ENCODE measurements at regions not wholly inside any gene's neighbourhood (a gene's known extent, or its start where the extent isn't known, plus 50 kb on each side); places are given as distances from the start of the nearest gene placed in this dataset.
A peak's percentile ranks its signal among the peaks of the same experiment; 100 is the strongest.
"Not testable (repeated sequence)": the region's sequence is repeated elsewhere in the genome, so short reads cannot be mapped to it uniquely, and the experiment has no call there.

GRCh38 chr1:90864681-90865080 lies 147.6 kb upstream of the BARHL2 start:
- Histone ChIP-seq H3K4me1 (no peaks in the 10 kb centered on the region), H3K9me3 (no peaks in the 10 kb centered on the region), H3K36me3 (no peaks in the 10 kb centered on the region), H3K27ac (no peak overlapping the region), H3K27me3 (no peaks in the 10 kb centered on the region), H3K4me3 (no peak overlapping the region)
- ATAC-seq (no peak), DNase-seq (no peak)
- TF ChIP-seq CTCF (IDR thresholded peaks at IDR 0.05): no peak
- intact Hi-C loops (cut with DNase I): no loop called here

- no peak for TF ChIP-seq CTCF (IDR thresholded peaks at IDR 0.05)
- intact Hi-C loops (cut with DNase I): no loop called here
- no peaks in the 10 kb centered on the region for H3K4me1 ChIP-seq
Observed at GRCh38 chr1:90862782-90863181, 145.7 kb upstream of the BARHL2 start.

GRCh38 chr1:90861421-90861820 lies 144.3 kb upstream of the BARHL2 start:
- ATAC-seq; H3K9me3 ChIP-seq; intact Hi-C loops (cut with DNase I); H3K4me3 ChIP-seq; H3K27me3 ChIP-seq; H3K36me3 ChIP-seq; DNase-seq; H3K4me1 ChIP-seq; H3K27ac ChIP-seq: not testable (repeated sequence)

More at GRCh38 chr1:90862782-90863181, 145.7 kb upstream of the BARHL2 start:
- no peak overlapping the region for H3K4me3 ChIP-seq
- H3K36me3 ChIP-seq: no peaks in the 10 kb centered on the region
- ATAC-seq: no peak
- H3K27me3 ChIP-seq: no peaks in the 10 kb centered on the region
- no peak for DNase-seq
- H3K9me3 ChIP-seq: no peaks in the 10 kb centered on the region
- H3K27ac ChIP-seq: no peak overlapping the region

- DNase-seq (no peak), ATAC-seq (no peak)
- H3K27me3 ChIP-seq: peaks cover 0 to 18% of the 10 kb centered on the region in 2 donors
- H3K27ac ChIP-seq: no peak overlapping the region
- H3K4me3 ChIP-seq: no peak overlapping the region
- no peaks in the 10 kb centered on the region for H3K9me3 ChIP-seq
- intact Hi-C loops (cut with DNase I): no loop called here
- peaks cover 0 to 5% of the 10 kb centered on the region in 2 donors for H3K4me1 ChIP-seq
- no peak for TF ChIP-seq CTCF (IDR thresholded peaks at IDR 0.05)
- no peaks in the 10 kb centered on the region for H3K36me3 ChIP-seq
Observed at GRCh38 chr1:90856463-90857007, 139.4 kb upstream of the BARHL2 start.

- TF ChIP-seq CTCF (IDR thresholded peaks at IDR 0.05): no peak
- ATAC-seq (no peak), DNase-seq (no peak)
- H3K4me3 ChIP-seq: no peak overlapping the region
- intact Hi-C loops (cut with DNase I): no loop called here
- H3K27ac ChIP-seq: no peak overlapping the region
- H3K27me3 ChIP-seq: peaks cover 0 to 39% of the 10 kb centered on the region in 2 donors
- H3K9me3 ChIP-seq: no peaks in the 10 kb centered on the region
- no peaks in the 10 kb centered on the region for H3K36me3 ChIP-seq
- peaks cover 0 to 13% of the 10 kb centered on the region in 2 donors for H3K4me1 ChIP-seq
Observed at GRCh38 chr1:90854397-90854924, 137.4 kb upstream of the BARHL2 start.

GRCh38 chr1:90851711-90852050 lies 134.6 kb upstream of the BARHL2 start:
- intact Hi-C loops (cut with DNase I): no loop called here

More at GRCh38 chr1:90851711-90852050, 134.6 kb upstream of the BARHL2 start:
- Histone ChIP-seq H3K4me1 (peaks cover 0 to 13% of the 10 kb centered on the region in 2 donors), H3K27ac (no peak overlapping the region), H3K4me3 (peak overlapping the region; percentile 72 to 73), H3K27me3 (peaks cover 0 to 41% of the 10 kb centered on the region in 2 donors), H3K9me3 (no peaks in the 10 kb centered on the region), H3K36me3 (no peaks in the 10 kb centered on the region)
- ATAC-seq: no peak
- DNase-seq: no peak
- TF ChIP-seq CTCF (IDR thresholded peaks at IDR 0.05): peak in 1 of 2 donors; percentile 21
